Glutamatergic neuron (in vitro differentiated cells): ENCODE measurements at regions not wholly inside any gene's neighbourhood (a gene's known extent, or its start where the extent isn't known, plus 50 kb on each side); places are given as distances from the start of the nearest gene placed in this dataset.

ENCODE experiments used
- DNase-seq: peaks from one replicate; pipeline ENCODE4 v3.0.0; 2022
- H3K27ac Mint-ChIP-seq: one replicate; pipeline ENCODE4 v1.8.0; 2020; ENCODE audit warnings: mild to moderate bottlenecking, mixed read lengths, inconsistent platforms; ENCODE audit not compliant: unreplicated experiment
- H3K27me3 Mint-ChIP-seq: one replicate; pipeline ENCODE4 v1.8.0; 2020; ENCODE audit warnings: mild to moderate bottlenecking, moderate library complexity, mixed read lengths, inconsistent platforms; ENCODE audit not compliant: unreplicated experiment
- H3K36me3 Mint-ChIP-seq: one replicate; pipeline ENCODE4 v1.8.0; 2020; ENCODE audit warnings: mild to moderate bottlenecking, mixed read lengths, inconsistent platforms; ENCODE audit not compliant: unreplicated experiment
- H3K4me1 Mint-ChIP-seq: one replicate; pipeline ENCODE4 v1.8.0; 2020; ENCODE audit warnings: mild to moderate bottlenecking, low read depth, mixed read lengths, inconsistent platforms; ENCODE audit not compliant: unreplicated experiment
- H3K4me3 Mint-ChIP-seq: one replicate; pipeline ENCODE4 v1.8.0; 2020; ENCODE audit warnings: mild to moderate bottlenecking, mixed read lengths, inconsistent platforms; ENCODE audit not compliant: unreplicated experiment
- H3K9me3 Mint-ChIP-seq: one replicate; pipeline ENCODE4 v1.8.0; 2020; ENCODE audit warnings: mild to moderate bottlenecking, moderate library complexity, mixed read lengths, inconsistent platforms; ENCODE audit not compliant: unreplicated experiment
- TF ChIP-seq, protein P1 (sequence below): fragments of 200-600 bp; sonication (generic); IDR thresholded peaks from one replicate; pipeline ENCODE4 v1.5.0; 2021; ENCODE audit not compliant: partially characterized antibody, unreplicated experiment

DNA sequence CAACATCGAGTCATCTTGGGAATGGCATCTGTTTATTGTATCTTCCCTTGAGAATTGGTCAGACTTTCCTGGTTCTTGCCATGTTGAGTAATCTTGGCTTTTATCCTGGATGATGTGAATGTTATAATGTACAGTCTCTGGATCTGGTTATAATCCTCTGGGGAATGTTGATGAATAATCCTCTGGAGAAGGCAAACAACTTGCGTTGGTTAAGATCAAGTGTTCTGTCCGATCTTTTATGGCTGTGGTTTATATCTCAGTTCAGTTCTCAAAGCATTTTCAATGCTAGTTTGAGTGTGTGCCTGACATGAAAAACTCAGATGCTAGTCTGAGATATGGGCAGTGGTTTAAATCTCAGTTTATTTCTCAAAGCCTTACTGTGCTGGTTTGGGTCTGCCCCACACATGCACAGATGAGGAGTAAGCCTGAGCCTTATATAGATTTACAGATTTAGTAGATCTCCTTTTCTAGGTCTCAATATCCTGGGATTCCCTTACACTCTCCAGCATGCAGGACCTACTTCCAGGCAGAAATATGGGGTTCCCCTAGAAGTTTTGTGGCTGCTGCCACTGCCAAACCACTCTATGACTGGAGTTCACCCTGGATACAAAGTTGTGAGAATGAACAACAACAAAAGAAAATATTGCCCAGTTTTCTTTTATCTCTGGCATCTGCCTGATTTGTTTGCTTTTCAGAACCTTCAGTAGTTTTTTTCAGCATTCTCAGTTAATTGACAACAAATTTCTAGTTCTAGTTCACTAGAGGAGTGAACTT, 191.8 kb upstream of the MAN1A1 start:
- no peaks in the 10 kb centered on the region for H3K36me3 Mint-ChIP-seq
- H3K9me3 Mint-ChIP-seq, result no peaks in the 10 kb centered on the region
- H3K27me3 Mint-ChIP-seq, result no peaks in the 10 kb centered on the region
- DNase-seq, result no peak
- H3K4me3 Mint-ChIP-seq, result no peak overlapping the region
- peaks cover 8% of the 10 kb centered on the region for H3K4me1 Mint-ChIP-seq
- no peak overlapping the region for H3K27ac Mint-ChIP-seq
- TF ChIP-seq, protein P1, sequence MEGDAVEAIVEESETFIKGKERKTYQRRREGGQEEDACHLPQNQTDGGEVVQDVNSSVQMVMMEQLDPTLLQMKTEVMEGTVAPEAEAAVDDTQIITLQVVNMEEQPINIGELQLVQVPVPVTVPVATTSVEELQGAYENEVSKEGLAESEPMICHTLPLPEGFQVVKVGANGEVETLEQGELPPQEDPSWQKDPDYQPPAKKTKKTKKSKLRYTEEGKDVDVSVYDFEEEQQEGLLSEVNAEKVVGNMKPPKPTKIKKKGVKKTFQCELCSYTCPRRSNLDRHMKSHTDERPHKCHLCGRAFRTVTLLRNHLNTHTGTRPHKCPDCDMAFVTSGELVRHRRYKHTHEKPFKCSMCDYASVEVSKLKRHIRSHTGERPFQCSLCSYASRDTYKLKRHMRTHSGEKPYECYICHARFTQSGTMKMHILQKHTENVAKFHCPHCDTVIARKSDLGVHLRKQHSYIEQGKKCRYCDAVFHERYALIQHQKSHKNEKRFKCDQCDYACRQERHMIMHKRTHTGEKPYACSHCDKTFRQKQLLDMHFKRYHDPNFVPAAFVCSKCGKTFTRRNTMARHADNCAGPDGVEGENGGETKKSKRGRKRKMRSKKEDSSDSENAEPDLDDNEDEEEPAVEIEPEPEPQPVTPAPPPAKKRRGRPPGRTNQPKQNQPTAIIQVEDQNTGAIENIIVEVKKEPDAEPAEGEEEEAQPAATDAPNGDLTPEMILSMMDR, result no peak

DNA sequence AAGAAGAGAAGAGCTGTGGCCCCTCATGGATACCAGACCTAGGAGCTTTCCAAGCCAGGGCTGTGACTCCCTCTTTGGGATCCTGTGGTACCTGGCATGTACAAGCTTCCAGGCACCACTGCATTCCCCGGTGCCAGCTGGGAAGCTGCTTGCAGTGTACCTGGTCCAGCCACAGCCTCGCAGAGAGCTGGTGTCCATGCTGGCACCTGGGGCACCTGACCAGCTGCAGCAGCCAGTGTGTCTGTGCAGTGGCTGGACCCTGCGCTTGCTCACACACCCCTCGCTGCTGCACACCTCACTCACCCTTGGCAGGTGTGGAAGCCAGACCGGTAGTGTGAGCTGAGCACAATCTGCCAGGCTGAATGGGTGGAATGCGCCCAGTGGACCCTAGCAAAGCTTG, 190.9 kb upstream of the MAN1A1 start:
- H3K27me3 Mint-ChIP-seq, result no peaks in the 10 kb centered on the region
- TF ChIP-seq, protein P1, result no peak
- H3K9me3 Mint-ChIP-seq, result no peaks in the 10 kb centered on the region
- H3K36me3 Mint-ChIP-seq, result no peaks in the 10 kb centered on the region
- H3K4me3 Mint-ChIP-seq, result no peak overlapping the region
- peaks cover 8% of the 10 kb centered on the region for H3K4me1 Mint-ChIP-seq
- no peak for DNase-seq
- no peak overlapping the region for H3K27ac Mint-ChIP-seq

GRCh38 chr6:119539066-119539746, 189.6 kb upstream of the MAN1A1 start:
- H3K27ac Mint-ChIP-seq, result no peak overlapping the region
- no peaks in the 10 kb centered on the region for H3K9me3 Mint-ChIP-seq
- TF ChIP-seq, protein P1, result no peak
- peaks cover 8% of the 10 kb centered on the region for H3K4me1 Mint-ChIP-seq
- H3K27me3 Mint-ChIP-seq, result no peaks in the 10 kb centered on the region
- DNase-seq, result no peak
- no peaks in the 10 kb centered on the region for H3K36me3 Mint-ChIP-seq
- no peak overlapping the region for H3K4me3 Mint-ChIP-seq

DNA sequence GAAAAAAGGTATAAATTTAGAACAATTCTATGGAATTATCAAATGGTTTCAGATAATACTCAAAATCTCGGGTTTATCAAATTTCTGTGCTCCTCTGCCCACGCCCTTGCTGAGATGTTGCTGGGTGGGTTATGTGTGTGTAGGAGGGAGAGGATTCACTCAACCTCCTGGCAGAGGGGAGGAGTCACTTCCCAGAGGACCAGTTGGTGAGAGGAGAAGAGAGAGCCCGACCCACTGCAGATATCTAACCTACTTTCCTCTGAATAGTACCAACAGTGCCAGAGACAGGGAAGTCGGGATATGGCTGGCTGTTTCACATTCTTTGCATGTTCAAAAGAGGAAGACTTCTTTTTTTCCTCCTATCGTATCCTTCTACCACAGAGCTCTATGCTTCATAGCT, 187.1 kb upstream of the MAN1A1 start:
- Mint-ChIP-seq H3K4me1 (peaks cover 6% of the 10 kb centered on the region), H3K27me3 (peaks cover 2% of the 10 kb centered on the region), H3K27ac (no peak overlapping the region), H3K4me3 (no peak overlapping the region), H3K9me3 (no peaks in the 10 kb centered on the region), H3K36me3 (no peaks in the 10 kb centered on the region)
- TF ChIP-seq, protein P1, result no peak
- no peak for DNase-seq

- Mint-ChIP-seq H3K27me3 (peaks cover 2% of the 10 kb centered on the region), H3K4me1 (no peaks in the 10 kb centered on the region), H3K9me3 (no peaks in the 10 kb centered on the region), H3K4me3 (no peak overlapping the region), H3K27ac (no peak overlapping the region), H3K36me3 (no peaks in the 10 kb centered on the region)
- TF ChIP-seq, protein P1, result no peak
- no peak for DNase-seq
Observed at GRCh38 chr6:119535332-119535731, 185.8 kb upstream of the MAN1A1 start.
